NCI-H128 (cell line): ENCODE measurements at regions not wholly inside any gene's neighbourhood (a gene's known extent, or its start where the extent isn't known, plus 50 kb on each side); places are given as distances from the start of the nearest gene placed in this dataset.

Source experiments
- DNase-seq: peaks from one replicate; lab custom pipeline; 2025; ENCODE audit not compliant: unreplicated experiment; lab: John Stamatoyannopoulos, UW

DNA sequence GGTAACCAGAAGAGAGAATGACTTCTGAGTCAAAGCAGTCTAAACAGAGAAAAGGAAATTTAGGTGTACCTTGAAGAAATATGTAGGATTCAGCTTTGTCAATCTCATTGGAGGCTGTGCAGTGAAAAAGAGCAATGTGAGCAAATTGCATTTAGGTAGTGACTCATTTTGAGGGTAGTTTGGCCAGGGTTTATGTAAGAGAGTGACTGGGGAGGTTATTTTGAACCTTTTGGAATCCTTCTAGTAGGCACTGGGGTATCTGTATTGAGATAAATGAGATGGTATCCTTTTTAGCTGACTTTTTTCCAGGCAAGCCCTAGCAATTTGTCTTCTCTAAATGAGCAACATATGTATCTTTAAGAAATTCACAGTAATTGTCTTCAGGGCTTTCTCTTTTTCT, 95.9 kb downstream of the DISP1 start:
- DNase-seq: no peak

DNA sequence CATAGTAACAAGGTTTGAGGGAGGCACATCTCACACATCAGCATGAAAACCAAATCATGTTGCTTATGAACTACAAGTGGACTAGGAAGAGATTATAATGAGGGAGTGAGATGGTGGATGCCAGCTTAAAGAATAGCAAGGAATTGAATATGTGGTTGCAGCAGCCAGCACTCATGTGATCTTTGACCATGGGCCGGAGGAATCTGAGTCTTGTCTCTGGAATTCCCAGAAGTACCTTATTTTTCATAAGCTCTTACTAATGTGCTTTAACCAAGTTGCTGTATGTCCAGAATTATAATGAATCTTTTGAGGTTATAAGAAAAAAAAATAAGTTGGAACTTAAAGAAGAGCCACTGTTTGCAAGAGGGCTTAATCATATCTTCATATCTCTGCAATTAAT, 97.0 kb downstream of the DISP1 start:
- no peak for DNase-seq

DNA sequence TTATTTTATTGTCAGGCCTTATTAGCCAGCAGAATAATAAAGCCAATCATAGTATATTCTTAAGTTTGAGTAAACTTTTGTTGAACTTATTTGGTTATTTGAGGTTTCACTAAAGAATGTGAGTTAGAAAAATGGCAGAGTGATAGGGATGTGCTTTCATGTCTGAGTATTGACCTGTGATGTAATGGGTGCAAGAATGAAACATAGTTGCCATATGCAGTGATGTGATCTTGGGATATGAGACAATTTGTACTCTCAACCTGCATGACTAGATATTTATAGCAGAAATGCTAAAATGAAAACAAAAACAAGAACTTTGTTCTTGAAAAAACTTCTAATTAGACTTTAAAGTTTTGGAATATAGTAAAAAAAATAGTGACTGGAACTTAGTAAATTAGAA, 97.9 kb downstream of the DISP1 start:
- DNase-seq: no peak

DNA sequence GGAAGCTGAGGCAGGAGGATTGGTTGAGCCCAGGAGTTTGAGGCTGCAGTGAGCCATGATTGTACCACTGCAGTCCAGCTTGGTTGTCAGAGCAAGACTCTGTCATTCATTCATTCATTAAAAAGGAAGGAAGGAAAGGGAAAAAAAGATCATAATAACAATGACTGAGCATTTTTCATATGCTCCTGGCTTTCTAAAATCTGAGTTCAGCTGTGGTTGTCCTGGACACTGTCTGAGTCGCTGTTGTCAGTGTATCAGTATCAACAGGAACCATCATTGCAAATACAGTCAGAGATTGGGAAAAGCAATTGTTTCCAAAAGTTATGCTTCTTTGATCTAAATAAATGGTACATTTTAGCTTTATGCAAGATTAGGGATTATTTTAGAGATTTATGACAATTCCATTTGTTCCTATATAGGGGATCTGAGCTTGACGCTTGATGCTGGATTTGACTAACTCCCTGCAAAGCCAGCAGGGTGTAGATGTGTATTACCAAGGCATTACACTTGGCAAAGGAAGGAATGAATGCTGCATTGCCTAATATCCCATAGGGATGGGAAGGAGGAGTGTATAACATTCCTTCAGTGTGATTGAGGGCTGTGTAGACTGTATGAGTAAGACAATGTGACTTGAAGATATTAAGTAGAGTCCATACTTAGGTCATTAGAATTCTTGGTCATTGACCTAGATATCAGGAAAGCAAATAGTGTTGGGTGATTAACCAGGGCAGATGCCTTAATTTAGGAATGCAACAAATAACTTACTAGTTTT, 100.2 kb downstream of the DISP1 start:
- DNase-seq: no peak

DNA sequence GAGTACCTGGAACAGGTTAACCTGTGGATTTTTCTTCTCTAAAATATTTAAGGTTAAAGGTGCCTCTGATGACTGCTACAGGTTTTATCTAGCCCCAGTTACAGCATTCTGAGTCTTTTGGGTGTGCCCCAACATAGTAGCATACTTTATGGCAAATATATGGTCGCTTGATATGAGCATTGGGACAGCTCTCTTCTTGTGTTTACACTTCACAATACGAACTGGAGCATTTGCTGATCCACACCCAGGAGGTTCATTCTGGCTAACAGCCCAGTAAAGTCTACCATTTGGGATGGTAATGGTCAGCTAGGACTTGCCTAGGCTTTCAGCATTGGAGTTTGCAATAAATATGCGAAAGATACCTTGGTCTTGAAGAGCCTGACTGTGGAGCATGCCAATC, 101.3 kb downstream of the DISP1 start:
- no peak for DNase-seq

DNA sequence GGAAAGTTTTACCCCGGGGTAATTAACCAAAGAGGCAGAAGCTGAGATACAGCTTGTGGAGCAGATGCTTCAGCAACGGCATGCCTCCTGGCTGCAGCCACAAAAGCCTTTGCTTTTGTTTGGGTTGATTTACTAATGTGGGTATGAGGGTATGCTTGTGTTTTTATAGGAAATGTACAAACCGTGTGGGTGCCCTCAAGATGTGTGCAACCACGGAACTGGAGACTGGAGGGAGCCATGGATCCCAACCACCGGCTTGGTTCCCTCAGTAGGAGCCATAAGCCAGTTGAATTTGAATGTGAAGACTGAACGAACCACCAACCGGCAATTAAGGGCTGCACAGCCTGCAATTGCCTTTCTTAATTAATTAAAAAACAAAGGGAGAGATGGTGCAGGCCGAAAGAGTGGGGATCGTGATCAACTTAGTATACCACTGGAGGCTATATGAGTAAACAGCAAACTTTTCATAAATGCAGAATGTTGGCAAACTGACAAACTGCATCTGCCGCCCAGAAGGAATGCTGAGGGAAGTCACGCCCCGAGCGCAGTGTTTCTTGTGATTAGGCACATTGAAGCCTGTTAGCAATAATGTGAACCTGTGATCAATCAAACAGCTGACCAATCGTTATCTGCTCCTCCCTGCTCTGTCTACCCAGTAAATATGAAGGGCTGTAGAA, 104.1 kb downstream of the DISP1 start:
- no peak for DNase-seq

DNA sequence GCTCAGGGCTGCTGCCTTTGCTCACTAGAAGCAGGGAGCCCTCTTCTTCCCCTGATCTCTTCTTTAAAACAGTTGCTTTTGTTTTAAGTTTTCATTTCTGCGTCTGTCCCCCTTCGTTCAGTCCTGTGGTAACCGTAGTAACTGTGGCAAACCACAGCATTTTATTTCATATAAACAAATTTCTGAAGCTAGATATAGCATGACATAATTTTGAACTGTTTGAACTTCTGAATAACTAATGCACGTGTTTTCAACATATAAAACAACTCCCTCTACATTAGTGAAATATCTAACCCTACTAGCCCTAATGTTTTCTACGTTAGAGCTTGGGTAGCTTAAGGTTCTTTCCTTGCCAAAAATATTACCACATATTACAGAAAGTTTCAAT, 104.6 kb downstream of the DISP1 start:
- DNase-seq: no peak

DNA sequence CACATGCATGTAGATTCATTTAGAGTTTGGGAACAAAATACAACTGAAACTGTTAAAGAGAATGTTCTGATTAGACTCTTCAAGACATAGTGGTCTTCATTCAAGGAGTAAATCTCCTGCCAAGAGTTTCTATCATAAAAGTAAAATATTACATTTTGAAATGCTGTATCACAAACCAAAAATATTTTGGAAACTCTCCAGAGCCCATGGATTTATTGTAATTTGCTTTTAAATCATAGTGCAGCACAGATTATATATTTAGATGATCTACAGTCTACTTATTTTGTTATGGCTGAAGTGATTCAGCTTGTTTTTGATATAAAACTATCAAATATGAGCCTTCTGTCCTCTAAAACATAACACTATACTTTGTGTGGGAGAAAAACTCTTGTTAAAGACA, 105.3 kb downstream of the DISP1 start:
- DNase-seq: no peak

DNA sequence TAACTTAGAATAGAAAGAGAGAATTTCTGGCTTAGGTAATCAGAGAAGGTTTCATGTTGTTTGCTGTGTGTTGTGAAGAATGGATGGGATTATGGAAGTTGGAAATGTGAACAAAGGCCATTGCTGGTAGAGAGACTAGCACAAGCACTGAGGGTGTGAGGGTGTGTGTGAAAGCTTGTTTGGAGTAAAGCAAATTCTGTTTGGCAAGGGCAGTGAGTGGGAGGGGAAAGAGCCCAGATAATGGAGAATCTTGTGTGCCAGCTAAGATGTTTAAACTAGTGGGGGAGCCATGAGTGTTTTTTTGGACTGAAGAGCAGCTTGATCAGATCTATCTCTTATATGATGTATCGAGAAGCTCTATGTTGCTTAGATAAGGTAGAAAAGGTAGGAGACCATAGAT, 107.1 kb downstream of the DISP1 start:
- no peak for DNase-seq

DNA sequence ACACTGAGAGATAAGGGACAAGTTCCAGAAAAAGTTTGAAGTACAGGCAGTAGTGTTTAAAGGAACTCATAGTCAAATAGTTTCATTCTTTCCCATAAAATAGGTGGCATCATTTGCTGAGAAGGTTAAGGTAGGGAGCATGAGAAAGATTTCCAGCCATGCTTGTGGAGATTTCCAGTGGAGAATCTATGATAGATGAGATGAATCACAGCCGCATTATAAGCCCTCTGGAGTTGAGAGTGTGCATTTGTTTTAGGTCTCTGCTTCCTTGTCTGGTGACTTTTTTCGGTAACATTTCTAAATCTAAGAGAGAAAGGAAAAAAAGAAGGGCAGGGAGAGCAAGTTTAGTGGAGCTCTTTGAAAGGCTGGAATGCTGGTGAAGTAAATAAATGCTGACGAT, 108.7 kb downstream of the DISP1 start:
- no peak for DNase-seq

DNA sequence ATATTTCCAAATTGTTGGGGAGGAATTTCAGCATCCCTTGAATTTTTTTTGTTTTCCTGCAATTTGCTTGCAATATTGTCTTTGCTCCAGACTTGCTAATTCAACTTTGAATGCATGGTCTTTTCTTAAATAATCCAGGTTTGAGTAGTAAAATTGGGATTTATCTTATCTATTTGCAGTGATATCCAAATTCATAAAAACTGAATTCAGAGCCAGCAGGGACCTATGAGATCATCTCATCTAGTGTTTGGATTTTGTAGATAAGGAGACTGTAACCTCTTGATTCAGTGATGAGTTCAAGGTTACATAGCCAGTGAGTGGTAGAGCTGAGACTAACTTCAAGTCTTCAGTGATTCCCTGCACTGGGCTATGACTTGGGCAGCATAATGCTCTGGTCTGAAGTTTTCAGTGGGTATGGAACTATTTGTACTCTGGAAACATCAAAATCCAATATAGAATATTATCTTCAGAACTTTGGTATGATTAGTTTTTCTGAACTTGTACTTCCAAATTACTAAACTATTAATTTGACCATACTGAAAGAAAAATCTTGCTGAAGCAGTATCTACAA, 109.4 kb downstream of the DISP1 start:
- no peak for DNase-seq

DNA sequence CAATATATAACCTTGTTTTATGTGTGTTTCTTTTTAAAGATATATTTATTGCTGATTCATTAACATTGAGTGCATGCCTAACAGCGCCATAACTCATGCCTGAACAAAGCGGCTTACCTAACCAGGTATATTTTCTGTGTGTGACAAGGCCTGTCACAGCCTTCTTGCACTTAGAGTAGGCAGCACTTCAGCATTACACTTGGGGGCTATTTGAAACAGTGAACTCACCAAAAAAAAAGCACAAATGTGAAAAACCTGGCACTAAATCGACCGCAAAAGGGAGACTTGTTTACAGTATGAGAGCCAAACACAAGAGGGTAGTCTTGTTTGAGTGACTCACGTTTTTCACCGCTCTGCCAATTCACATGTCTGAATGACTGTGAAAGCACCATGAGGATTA, 111.7 kb downstream of the DISP1 start:
- no peak for DNase-seq

DNA sequence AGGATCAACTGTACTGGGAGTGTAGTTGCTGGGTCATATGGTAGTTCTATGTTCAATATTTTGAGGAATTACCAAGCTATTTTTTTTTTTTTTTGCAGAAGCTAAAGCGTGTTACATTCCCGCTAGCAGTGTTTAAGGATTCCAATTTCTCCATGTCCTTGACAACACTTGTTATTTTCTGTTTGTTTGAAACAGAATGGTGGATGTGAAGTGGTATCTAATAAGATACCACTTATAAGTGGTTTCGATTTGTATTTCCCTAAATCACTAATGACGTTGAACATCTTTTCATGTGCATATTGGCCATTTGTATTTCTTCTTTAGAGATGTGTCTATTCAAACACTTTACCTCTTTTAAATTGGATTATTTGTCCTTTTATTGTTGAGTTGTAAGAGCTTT, 112.2 kb downstream of the DISP1 start:
- DNase-seq: no peak

DNA sequence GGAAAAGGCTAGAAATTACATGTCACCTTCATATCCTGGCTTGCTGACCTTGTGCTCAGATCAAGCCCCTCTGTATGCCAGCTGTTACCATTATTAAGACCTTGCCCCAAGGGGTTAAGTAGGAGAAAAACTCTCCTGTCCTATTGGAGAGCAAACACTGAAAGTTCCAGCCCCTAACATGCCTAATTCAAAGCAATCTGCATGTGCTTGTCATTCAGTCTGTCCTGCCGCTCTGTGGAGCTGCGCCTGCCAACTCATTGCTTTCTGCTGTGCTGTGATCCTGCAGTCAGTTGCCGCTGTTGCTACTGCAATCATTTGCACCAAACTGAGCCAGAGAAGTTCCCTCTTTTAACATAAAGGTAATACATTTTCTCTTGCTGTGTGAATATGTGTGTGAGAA, 113.4 kb downstream of the DISP1 start:
- no peak for DNase-seq

DNA sequence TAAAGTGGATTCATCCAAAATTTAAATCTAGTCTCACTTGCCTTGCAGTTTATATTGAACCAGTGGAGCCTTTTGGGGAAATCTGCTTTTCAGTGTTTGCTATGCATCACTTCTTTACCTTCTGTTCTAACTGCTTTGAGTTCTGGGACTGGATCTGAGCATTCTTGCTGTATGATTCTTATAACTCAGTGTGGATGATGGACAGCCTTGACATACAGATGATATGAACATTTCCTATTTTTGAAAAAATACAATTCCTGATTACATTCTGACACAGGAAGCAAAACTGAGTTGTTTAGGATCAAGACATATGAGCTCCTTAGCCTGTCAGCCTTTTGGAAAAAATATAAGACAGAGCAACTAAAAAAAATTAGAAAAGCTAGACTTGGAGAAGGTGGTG, 115.2 kb downstream of the DISP1 start:
- DNase-seq: no peak

DNA sequence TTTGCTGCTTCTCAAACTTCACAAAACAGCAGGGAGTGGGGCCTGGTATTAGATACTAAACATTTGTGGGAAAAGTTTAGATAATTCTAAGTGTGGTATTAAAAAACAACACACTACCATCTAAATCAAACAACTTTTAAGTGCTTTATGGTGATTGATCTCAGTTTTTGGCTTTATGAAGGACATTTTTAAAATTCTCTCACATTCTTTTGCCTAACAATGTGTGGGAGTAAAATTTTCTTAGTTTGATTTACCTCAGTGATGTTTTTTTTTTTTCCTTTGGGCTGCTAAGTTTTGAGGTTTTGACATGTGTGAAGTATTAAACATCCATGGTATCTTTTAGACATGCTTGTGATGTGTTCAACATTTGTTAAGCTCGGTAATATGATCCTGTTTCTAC, 116.2 kb downstream of the DISP1 start:
- DNase-seq: no peak

DNA sequence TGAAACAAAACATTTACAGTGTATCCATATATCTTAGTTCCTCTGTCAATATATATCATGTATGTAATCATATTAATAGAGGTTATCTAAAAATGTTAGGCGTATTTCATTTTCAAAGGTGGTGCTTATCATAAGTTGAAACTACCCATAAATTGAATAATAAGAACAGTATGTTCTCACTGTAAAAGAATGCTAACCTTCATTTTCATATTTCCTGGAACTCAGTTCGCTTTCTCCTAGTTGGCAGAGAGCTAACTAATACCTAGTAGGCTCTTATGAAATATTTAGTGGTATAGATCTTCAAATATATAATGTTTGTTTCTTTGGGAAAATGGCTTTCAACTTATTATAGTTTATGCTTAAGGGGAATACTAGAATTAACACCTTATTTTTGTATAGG, 118.4 kb downstream of the DISP1 start:
- DNase-seq: no peak

DNA sequence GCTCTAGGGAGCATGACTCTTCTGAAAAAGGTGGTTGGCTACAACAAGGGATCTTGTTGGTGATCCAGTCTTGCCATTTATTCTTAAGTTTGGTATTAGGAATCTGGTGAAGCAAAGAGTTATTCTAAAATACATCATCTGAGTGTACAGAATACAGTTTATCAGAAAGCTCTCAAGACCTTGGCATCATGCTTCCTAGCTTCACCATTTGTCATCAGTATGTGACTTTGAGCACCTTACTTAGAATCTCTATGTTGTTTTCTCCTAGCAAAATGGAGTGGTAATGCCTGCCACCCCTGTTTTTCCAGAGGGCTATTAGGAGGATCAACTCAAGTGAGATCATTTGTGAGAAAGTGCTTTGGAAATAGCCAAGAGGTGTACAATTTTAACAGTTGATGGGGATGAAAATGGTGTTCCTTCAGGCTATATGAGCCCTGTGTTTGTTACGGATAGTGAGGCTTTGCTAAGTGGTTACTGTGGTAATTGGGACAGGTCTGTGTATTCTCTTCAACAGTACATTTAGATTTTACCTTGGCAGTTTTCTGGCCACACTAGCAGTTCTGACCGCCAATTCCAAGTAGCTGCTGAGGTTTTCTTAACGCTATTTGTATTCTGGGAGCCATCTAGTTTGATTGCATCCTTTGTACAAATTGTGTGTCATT, 120.5 kb downstream of the DISP1 start:
- no peak for DNase-seq

DNA sequence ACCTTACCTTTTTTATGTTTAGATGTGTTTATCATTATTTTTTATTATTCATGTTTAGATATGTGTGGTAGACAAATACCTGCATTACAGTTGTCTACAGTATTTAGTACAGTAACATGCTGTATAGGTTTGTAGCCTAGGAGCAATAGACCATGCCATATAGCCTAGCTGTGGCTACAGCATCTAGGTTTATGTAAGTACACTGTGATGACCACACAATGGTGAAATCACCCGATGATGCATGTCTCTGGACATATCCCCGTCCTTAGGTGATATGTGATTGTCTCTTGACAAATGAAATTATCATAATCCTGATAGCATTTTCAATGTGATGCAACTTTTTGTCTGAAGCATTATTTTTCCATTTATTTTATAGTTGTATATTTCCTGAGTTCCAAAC, 121.2 kb downstream of the DISP1 start:
- no peak for DNase-seq

DNA sequence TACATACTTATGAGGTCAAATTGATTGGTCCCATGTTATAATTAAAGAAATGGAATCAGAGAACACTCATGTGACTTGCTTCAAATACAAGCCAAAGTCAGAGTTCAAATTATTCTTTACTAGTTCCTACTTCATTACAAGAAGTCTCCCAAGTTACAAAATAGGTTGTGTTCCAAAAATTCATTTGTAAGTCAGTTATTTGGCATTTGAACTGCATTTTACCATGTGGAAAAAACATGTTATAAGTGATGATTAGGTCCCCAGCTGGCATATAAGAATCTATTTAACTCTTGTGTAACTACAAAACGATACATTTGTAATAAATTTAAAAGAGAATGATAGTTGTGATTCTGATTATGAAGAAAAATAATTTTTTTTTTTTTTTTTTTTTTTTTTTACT, 124.1 kb downstream of the DISP1 start:
- DNase-seq: no peak

DNA sequence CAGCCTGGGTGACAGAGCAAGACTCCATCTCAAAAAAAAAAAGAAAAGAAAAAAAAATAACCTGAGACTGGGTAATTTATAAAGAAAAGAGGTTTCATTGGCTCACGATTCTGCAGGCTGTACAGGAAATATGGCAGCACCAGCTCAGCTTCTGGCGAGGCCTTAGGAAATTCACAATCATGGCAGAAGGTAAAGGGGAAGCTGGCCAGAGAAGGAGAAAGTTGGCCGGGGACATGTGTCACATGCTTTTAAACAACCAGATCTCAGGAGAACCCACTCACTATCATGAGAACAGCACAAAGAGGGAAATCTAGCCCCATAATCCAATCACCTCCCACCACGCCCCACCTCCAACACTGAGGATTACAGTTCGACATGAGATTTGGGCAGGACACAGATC, 125.3 kb downstream of the DISP1 start:
- DNase-seq: no peak

DNA sequence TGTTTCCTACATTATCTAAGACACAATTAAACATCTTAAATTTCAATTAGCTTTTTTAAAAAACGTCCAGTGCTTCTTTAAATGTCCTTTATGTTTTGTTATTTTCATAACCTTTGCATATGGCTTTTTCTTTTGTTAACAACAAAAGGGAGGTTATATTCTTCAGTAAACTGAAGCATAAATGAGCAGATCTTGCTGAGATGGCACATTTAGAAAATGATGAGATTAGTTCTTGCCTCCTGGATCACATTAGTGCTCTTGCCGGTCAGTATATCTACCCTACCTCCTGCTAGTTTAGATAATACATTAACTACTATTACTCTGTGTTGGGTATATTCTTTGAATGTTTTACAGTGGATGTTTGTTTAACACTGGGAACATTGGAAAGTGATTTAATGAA, 126.1 kb downstream of the DISP1 start:
- no peak for DNase-seq
